ENCODE measurements at regions not wholly inside any gene's neighbourhood (a gene's known extent, or its start where the extent isn't known, plus 50 kb on each side); places are given as distances from the start of the nearest gene placed in this dataset.

DNA sequence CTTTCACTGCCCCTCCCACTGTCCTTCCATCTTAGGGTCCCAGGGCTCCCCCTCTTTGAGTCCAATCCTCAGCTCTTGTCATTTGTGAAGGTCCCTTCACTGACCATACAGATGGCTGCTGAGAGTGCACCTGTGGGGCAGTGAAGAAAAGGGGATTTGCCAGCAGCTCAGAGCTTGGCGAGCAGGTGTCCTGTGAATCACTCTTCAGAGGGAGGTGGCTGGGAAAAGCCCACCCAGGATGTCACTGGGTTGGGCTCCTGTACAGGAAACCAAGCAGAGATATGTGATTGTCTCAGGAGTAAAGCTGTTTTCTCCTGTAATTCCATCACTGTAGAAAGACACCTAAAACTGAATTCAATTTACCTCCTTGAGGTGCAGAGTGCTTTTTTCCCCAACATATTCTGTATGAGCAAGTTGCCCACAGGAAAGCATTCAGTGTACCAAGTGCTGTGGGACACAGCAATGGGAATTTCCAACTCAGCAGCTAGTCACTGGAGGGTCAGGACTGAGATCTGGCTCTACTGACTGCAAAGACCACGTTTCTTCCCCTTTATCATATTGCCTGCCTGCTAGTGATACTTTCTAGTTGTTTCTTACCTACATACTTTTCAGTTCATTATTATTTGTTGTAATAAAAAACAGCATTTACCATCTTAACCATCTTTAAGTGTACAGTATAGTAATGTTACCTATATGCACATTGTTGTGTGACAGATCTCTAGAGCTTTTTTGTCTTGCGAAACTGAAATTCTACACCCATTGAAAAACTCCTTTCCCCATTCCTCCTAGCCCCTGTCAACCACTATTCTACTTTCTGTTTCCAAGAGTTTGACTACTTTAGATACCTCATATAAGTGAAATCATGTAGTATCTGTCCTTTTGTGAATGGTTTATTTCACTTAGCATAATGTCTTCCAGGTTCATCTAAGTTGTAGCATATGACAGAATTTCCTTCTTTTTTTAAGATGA, 239.1 kb downstream of the TSN start:
- Histone ChIP-seq H3K27me3 (peaks cover 0 to 4% (median 0%) of the 10 kb centered on the region in 4 donors), H3K27ac (no peak overlapping the region), H3K9me3 (no peaks in the 10 kb centered on the region), H3K4me1 (no peaks in the 10 kb centered on the region), H3K4me3 (no peak overlapping the region), H3K36me3 (no peaks in the 10 kb centered on the region)
- intact Hi-C loops (cut with DNase I), result no loop called here
- DNase-seq, result no peak
- TF ChIP-seq, protein P1, sequence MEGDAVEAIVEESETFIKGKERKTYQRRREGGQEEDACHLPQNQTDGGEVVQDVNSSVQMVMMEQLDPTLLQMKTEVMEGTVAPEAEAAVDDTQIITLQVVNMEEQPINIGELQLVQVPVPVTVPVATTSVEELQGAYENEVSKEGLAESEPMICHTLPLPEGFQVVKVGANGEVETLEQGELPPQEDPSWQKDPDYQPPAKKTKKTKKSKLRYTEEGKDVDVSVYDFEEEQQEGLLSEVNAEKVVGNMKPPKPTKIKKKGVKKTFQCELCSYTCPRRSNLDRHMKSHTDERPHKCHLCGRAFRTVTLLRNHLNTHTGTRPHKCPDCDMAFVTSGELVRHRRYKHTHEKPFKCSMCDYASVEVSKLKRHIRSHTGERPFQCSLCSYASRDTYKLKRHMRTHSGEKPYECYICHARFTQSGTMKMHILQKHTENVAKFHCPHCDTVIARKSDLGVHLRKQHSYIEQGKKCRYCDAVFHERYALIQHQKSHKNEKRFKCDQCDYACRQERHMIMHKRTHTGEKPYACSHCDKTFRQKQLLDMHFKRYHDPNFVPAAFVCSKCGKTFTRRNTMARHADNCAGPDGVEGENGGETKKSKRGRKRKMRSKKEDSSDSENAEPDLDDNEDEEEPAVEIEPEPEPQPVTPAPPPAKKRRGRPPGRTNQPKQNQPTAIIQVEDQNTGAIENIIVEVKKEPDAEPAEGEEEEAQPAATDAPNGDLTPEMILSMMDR (IDR thresholded peaks at IDR 0.05), result no peak
- TF ChIP-seq POLR2A (IDR thresholded peaks at IDR 0.05), result no peak
- WGBS, 2 donors, result 60 to 64% methylated on average over 2 to 3 of the region's 3 CpGs

DNA sequence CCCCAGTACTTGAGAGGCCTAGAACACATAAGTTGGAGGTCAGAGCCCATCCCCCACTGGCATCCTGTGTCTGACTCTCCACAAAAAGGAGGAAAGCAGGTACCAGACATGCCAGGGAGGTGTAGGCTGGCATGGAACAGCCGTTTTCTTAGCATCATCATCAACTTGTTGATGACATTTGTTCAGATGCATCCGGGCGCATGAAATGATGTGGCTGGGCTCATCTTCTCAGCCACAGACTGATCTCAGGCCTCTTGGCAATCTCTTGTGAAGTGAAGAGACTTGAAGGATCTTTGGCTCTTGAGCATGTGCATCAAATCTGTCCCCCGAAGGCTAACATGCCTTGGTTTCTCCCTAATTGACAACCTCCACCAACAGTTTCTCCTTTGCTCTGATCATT, 243.3 kb downstream of the TSN start:
- Histone ChIP-seq H3K9me3 (no peaks in the 10 kb centered on the region), H3K27me3 (peaks cover 0 to 3% (median 0%) of the 10 kb centered on the region in 4 donors), H3K36me3 (no peaks in the 10 kb centered on the region), H3K4me3 (no peak overlapping the region), H3K4me1 (no peaks in the 10 kb centered on the region), H3K27ac (no peak overlapping the region)
- WGBS, 2 donors, result 47 to 58% methylated on average over 4 of the region's 4 CpGs
- DNase-seq, result no peak
- intact Hi-C loops (cut with DNase I), result no loop called here
- TF ChIP-seq POLR2A (IDR thresholded peaks at IDR 0.05), result no peak
- TF ChIP-seq, protein P1 (IDR thresholded peaks at IDR 0.05), result no peak

DNA sequence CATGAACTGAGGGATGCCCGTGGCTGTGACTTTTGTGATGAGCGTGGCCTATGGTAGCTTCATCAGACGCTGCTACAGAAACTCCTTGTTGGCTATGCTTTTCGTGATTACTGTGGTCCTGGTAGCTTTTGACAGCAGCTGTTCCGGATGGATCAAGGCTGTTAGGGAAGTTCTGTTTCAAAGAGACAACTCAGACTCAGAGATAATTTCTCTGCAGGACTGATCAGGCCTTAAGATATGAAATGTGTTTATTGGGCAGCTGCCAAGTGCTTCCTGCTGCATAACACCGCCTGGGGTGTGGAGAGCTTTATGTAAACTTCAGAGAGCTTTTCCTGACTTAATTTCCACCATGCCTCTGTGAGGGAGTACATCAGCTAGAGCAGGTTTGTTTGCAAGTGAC, 243.8 kb downstream of the TSN start:
- no peak overlapping the region for H3K27ac ChIP-seq
- no peaks in the 10 kb centered on the region for H3K36me3 ChIP-seq
- no peaks in the 10 kb centered on the region for H3K4me1 ChIP-seq
- H3K4me3 ChIP-seq, result no peak overlapping the region
- intact Hi-C loops (cut with DNase I), result no loop called here
- DNase-seq, result no peak
- WGBS, 2 donors, result 2 to 22% methylated on average over 4 to 6 of the region's 6 CpGs
- TF ChIP-seq POLR2A (IDR thresholded peaks at IDR 0.05), result no peak
- TF ChIP-seq, protein P1 (IDR thresholded peaks at IDR 0.05), result no peak
- no peaks in the 10 kb centered on the region for H3K9me3 ChIP-seq
- H3K27me3 ChIP-seq, result no peaks in the 10 kb centered on the region

DNA sequence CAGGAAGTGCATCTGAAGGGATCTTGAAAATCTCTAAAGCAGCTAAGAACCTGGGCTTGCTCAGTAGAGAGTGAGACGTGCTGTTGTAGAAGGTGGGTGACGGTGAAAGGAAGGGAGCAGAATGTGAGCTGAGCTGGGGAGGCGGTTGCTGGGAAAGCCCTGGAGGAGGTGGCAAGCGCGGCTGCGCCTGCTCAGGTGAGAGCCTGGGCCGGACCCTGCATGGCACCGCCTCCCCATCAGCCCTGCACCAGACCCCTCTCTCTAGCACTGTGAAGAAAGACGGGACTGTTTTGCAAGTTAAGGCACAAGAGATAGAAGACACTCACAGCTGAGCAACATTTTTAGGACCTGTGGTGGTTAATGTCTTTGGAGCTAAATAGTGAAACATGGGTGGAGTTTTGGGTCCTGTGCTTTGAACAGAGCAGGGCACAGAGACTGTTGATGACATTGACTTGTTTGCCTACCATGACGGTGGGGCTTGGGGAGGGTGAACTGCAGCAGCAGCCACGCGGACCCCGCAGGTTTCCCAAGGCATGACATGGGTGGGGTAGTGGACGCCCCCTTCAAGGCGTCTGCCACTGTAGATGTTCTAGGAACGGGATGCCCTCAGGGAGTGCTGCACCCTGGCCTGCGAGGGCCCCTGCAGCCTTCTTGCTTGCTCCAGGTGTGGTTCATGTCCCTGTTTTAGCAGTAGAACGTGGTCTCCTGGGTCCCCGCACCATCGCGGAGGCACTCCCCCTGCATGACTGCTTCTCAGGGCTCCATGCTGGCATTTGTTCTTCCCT, 245.3 kb downstream of the TSN start:
- WGBS, 2 donors, result 85% methylated on average over 9 to 18 of the region's 21 CpGs
- intact Hi-C loops (cut with DNase I), result no loop called here
- DNase-seq, result no peak

More for the DNA sequence above, 245.3 kb downstream of the TSN start:
- TF ChIP-seq, protein P1 (IDR thresholded peaks at IDR 0.05), result no peak
- no peak for TF ChIP-seq POLR2A (IDR thresholded peaks at IDR 0.05)
- no peaks in the 10 kb centered on the region for H3K4me1 ChIP-seq
- no peaks in the 10 kb centered on the region for H3K9me3 ChIP-seq
- no peak overlapping the region for H3K4me3 ChIP-seq
- H3K27ac ChIP-seq, result no peak overlapping the region
- no peaks in the 10 kb centered on the region for H3K36me3 ChIP-seq
- no peaks in the 10 kb centered on the region for H3K27me3 ChIP-seq

All from esophagus squamous epithelium (tissue), 5 donors.